Astrocyte of the cerebellum (primary cell): ENCODE measurements at regions not wholly inside any gene's neighbourhood (a gene's known extent, or its start where the extent isn't known, plus 50 kb on each side); places are given as distances from the start of the nearest gene placed in this dataset.

Experiments used
- DNase-seq: peaks from one replicate; pipeline ENCODE4 v3.0.0-alpha.2; 2011; ENCODE audit warnings: low read depth
- H3K4me3 ChIP-seq: 2 replicates; pipeline ENCODE4 v1.5.1; 2011; ENCODE audit warnings: mild to moderate bottlenecking, low read depth, low read length, moderate library complexity
- in situ Hi-C: cut with HindIII; loops from 2 replicates; pipeline ENCODE4 v1.10.0; 2017; ENCODE audit warnings: low sequenced_read_pairs
- TF ChIP-seq, protein P1 (sequence below): IDR thresholded peaks from 2 replicates; pipeline ENCODE4 v1.5.1; 2012; ENCODE audit warnings: low read length, low read depth, moderate library complexity, mild to moderate bottlenecking; ENCODE audit errors: missing control alignments

DNA sequence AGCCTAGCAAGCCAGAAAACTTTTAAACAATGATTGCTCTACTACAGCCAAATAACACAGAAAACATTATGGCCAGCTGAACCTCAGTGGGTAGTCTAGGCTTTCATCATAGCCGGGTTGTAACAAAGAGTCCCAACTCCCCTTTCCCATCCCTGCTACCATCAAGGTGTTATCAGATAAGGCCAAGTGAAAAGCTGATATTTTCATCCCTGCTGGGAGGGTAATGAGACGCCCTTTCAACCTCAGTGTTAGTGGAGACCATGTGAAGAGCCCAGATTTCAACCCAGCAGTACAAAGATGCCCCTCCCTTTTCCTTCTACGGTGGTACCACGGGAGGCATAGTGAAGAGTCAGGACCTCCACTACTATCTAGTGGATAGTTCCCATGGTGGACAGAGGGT, 433.7 kb downstream of the GPM6A start:
- H3K4me3 ChIP-seq: no peak overlapping the region
- in situ Hi-C loops: no loop called here
- TF ChIP-seq, protein P1, sequence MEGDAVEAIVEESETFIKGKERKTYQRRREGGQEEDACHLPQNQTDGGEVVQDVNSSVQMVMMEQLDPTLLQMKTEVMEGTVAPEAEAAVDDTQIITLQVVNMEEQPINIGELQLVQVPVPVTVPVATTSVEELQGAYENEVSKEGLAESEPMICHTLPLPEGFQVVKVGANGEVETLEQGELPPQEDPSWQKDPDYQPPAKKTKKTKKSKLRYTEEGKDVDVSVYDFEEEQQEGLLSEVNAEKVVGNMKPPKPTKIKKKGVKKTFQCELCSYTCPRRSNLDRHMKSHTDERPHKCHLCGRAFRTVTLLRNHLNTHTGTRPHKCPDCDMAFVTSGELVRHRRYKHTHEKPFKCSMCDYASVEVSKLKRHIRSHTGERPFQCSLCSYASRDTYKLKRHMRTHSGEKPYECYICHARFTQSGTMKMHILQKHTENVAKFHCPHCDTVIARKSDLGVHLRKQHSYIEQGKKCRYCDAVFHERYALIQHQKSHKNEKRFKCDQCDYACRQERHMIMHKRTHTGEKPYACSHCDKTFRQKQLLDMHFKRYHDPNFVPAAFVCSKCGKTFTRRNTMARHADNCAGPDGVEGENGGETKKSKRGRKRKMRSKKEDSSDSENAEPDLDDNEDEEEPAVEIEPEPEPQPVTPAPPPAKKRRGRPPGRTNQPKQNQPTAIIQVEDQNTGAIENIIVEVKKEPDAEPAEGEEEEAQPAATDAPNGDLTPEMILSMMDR: no peak
- no peak for DNase-seq

DNA sequence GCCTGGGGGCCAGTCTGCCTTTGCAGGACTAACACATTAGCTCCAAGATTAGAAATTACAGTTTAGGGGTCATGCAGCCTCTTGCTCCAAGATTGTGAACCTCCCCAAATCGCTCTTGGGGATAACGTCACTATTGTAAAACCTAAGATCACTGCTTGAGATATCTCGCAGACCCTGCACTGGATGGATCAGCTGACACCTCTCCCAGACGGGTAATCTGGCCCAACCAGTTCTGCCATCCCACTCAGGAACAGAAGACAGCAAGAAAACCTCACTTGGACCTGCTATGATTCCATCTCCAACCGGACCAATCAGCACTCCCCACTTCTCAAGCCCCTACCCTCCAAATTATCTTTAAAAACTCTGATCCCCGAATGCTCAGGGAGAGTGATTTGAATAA, 431.2 kb downstream of the GPM6A start:
- TF ChIP-seq, protein P1: no peak
- H3K4me3 ChIP-seq: no peak overlapping the region
- no peak for DNase-seq
- in situ Hi-C loops: no loop called here

DNA sequence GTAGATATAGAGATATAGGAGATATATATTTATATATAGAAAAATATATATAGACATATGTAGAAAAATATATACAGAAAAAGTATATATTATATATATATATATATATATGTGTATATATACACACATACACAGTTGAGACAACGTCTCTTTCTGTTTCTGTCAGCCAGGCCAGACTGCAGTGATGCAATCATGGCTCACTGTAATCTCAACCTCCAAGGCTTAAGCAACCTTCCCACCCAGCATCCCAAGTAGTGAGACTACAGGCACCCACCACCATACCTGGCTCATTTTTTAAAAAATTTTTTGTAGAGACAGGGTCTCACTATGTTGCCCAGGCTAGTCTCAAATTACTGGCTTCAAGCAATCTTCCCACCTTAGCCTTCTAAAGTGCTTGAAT, 426.3 kb downstream of the GPM6A start:
- no peak overlapping the region for H3K4me3 ChIP-seq
- DNase-seq: no peak
- TF ChIP-seq, protein P1: no peak
- in situ Hi-C loops: no loop called here

DNA sequence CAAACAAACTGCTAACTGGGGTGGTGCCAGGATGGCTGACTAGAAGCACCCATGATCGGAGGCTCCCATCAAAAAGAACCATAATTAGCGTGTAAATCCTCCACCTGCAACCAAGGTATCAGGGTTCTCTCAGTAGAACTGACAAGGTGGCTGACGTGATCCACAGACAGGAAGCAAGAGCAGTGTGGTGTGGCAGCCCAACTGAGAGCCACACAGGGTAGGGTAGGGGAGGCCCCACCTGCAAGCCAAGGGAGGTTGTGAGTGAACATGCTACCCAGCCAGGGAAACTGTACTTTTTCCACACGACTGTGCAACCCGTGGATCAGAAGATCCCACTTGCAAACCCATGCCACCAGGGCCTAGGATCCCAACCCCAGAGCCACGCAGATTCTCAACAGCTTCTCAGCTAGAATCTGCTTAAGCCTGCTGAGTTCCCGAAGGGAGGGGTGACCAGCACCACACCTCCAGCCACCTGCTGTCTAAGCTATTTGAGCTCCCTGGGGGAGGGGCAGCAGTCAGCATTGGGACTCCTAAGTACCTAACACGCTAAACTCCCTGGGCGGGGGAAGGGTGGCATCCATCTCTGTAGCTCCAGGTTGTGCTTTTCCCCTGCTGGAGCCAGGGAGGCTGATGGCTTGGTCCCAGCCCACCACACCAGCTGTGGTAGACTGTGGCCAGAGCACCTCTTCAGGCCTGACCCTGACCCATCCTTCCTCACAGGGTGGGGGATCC, 425.1 kb downstream of the GPM6A start:
- in situ Hi-C loops: no loop called here
- TF ChIP-seq, protein P1: no peak
- DNase-seq: no peak
- no peak overlapping the region for H3K4me3 ChIP-seq

DNA sequence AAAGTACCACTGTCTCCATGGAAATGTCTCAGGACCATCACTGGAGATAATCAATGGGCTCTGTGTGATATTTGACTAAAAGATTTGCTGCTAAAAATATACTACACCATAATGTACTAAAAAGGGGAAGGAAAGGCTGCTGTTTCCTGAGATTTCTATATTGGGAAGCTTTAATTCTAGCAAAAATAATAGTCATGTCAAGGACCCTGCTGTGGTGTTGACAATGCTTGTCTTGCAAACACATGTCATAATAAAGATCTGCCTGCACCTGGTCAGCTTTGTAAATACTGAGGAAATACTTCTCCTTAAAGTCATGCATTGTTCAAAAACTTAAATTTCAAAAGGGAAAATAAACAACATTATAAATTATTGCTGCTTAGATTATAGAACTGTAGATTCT, 417.9 kb downstream of the GPM6A start:
- no peak for DNase-seq
- no peak overlapping the region for H3K4me3 ChIP-seq
- in situ Hi-C loops: no loop called here
- TF ChIP-seq, protein P1: no peak

DNA sequence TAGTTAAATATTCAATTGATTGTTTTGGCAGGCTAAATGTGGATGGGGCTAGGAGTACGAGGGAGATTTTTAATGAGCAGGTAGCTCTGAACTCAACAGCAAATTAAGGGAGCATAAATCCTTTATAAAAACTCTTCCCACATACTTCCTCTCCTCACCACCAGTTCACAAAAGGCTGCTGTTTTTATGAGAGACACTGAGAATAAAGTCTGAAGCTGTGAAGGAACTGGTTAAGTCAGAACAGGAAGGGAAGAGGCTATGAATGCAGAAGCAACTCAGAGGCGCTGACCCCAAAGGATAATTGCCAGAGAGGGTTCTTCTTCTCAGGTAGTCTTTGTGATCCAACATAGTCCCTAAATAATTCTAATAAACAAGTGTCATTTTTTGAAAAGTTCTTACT, 406.1 kb downstream of the GPM6A start:
- in situ Hi-C loops: no loop called here
- TF ChIP-seq, protein P1: no peak
- H3K4me3 ChIP-seq: no peak overlapping the region
- DNase-seq: no peak
